Esophagus squamous epithelium (tissue), 5 donors: ENCODE measurements at regions not wholly inside any gene's neighbourhood (a gene's known extent, or its start where the extent isn't known, plus 50 kb on each side); places are given as distances from the start of the nearest gene placed in this dataset.

Experiments used
- DNase-seq: peaks from one replicate; lab custom pipeline; 2025; lab: John Stamatoyannopoulos, UW
- H3K27ac ChIP-seq, 4 donors: fragments of 200-600 bp; sonication (generic); one replicate each; pipeline ENCODE4 v1.5.1; 2016 to 2019; ENCODE audit warnings: mild to moderate bottlenecking in 1 of 4
- H3K27me3 ChIP-seq, 4 donors: fragments of 200-600 bp; sonication (generic); 1 replicate in 3 of 4; 2 replicates in 1 of 4; pipeline versions ENCODE4 v1.5.1 to v1.6.0; 2017 to 2021; ENCODE audit warnings: antibody characterized with exemption in 1 of 4
- H3K36me3 ChIP-seq, 3 donors: fragments of 200-600 bp; sonication (generic); one replicate each; pipeline ENCODE4 v1.5.1; 2016 to 2019
- H3K4me1 ChIP-seq, 3 donors: fragments of 200-600 bp; sonication (generic); one replicate each; pipeline ENCODE4 v1.5.1; 2017 to 2019
- H3K4me3 ChIP-seq, 4 donors: fragments of 200-600 bp; sonication (generic); 1 replicate in 3 of 4; 2 replicates in 1 of 4; pipeline ENCODE4 v1.5.1; 2016 to 2019; ENCODE audit warnings: mild to moderate bottlenecking in 2 of 4, moderate library complexity in 1 of 4
- H3K9me3 ChIP-seq, 3 donors: fragments of 200-600 bp; sonication (generic); one replicate each; pipeline ENCODE4 v1.5.1; 2016 to 2019
- CTCF ChIP-seq, 6 experiments: fragments of 450-650 bp in 4 of 6; fragments of 200-600 bp in 2 of 6; sonication (generic) in 2 of 6; IDR thresholded peaks; one replicate each; pipeline ENCODE4 v1.5.1; 2016 to 2019; ENCODE audit warnings: antibody characterized with exemption in 6 of 6, mild to moderate bottlenecking in 4 of 6, moderate library complexity in 4 of 6
- POLR2A ChIP-seq, 4 donors: fragments of 450-650 bp; IDR thresholded peaks; one replicate each; pipeline ENCODE4 v1.6.1; 2017; ENCODE audit warnings: antibody characterized with exemption in 4 of 4, mild to moderate bottlenecking in 4 of 4, moderate library complexity in 3 of 4
- WGBS, 2 donors: methylation state at CpG; one replicate each; pipeline ENCODE4 v1.1.5; 2018; 5-methylcytosine and 5-hydroxymethylcytosine counted together
- intact Hi-C: fragments of 100-400 bp; cut with DNase I; formaldehyde crosslinking; loops from one replicate; pipeline ENCODE4 v1.15.0; 2022
- donor health status: DM: yes; HTN: yes; CAD: no.

- Histone ChIP-seq H3K36me3 (no peaks in the 10 kb centered on the region), H3K4me1 (peaks cover 0 to 4% (median 0%) of the 10 kb centered on the region in 3 donors), H3K27ac (no peak overlapping the region), H3K9me3 (no peaks in the 10 kb centered on the region), H3K4me3 (no peak overlapping the region), H3K27me3 (peaks cover 0 to 4% (median 0%) of the 10 kb centered on the region in 4 donors)
- no peak for TF ChIP-seq POLR2A (IDR thresholded peaks at IDR 0.05)
- intact Hi-C loops: no loop called here
- no peak for DNase-seq
- 31 to 37% methylated on average over 2 of the region's 2 CpGs for WGBS, 2 donors
Observed at GRCh38 chr13:80973721-80974120, 632.8 kb upstream of the SPRY2 start.

GRCh38 chr13:80972857-80973478 lies 632.0 kb upstream of the SPRY2 start:
- Histone ChIP-seq H3K4me1 (peaks cover 0 to 4% (median 0%) of the 10 kb centered on the region in 3 donors), H3K27ac (no peak overlapping the region), H3K9me3 (no peaks in the 10 kb centered on the region), H3K27me3 (peaks cover 0 to 4% (median 0%) of the 10 kb centered on the region in 4 donors), H3K4me3 (no peak overlapping the region), H3K36me3 (no peaks in the 10 kb centered on the region)
- intact Hi-C loops: no loop called here
- TF ChIP-seq POLR2A (IDR thresholded peaks at IDR 0.05): no peak
- no peak for TF ChIP-seq CTCF (IDR thresholded peaks at IDR 0.05)
- WGBS, 2 donors: 36 to 43% methylated on average over 2 of the region's 2 CpGs
- DNase-seq: no peak

- H3K27ac ChIP-seq: no peak overlapping the region
- TF ChIP-seq POLR2A (IDR thresholded peaks at IDR 0.05) (no peak), CTCF (IDR thresholded peaks at IDR 0.05) (no peak)
- no peaks in the 10 kb centered on the region for H3K9me3 ChIP-seq
- no peak for DNase-seq
- H3K4me1 ChIP-seq: no peaks in the 10 kb centered on the region
- no peak overlapping the region for H3K4me3 ChIP-seq
- intact Hi-C loops: no loop called here
- H3K36me3 ChIP-seq: no peaks in the 10 kb centered on the region
- no peaks in the 10 kb centered on the region for H3K27me3 ChIP-seq
Observed at GRCh38 chr13:80965097-80965496, 624.2 kb upstream of the SPRY2 start.

- DNase-seq: no peak
- WGBS, 2 donors: 58 to 75% methylated on average over 1 of the region's 1 CpG
- Histone ChIP-seq H3K4me1 (no peaks in the 10 kb centered on the region), H3K27ac (no peak overlapping the region), H3K27me3 (no peaks in the 10 kb centered on the region), H3K4me3 (no peak overlapping the region), H3K36me3 (no peaks in the 10 kb centered on the region), H3K9me3 (no peaks in the 10 kb centered on the region)
- intact Hi-C loops: no loop called here
- TF ChIP-seq POLR2A (IDR thresholded peaks at IDR 0.05) (no peak), CTCF (IDR thresholded peaks at IDR 0.05) (no peak)
Observed at GRCh38 chr13:80962855-80963254, 621.9 kb upstream of the SPRY2 start.

GRCh38 chr13:80962173-80962572 lies 621.2 kb upstream of the SPRY2 start:
- no peak overlapping the region for H3K4me3 ChIP-seq
- intact Hi-C loops: no loop called here
- no peak for DNase-seq
- no peaks in the 10 kb centered on the region for H3K4me1 ChIP-seq
- WGBS, 2 donors: 69 to 81% methylated on average over 7 of the region's 7 CpGs
- no peaks in the 10 kb centered on the region for H3K9me3 ChIP-seq
- no peaks in the 10 kb centered on the region for H3K36me3 ChIP-seq
- TF ChIP-seq CTCF (IDR thresholded peaks at IDR 0.05): no peak
- no peak for TF ChIP-seq POLR2A (IDR thresholded peaks at IDR 0.05)
- H3K27ac ChIP-seq: no peak overlapping the region
- H3K27me3 ChIP-seq: no peaks in the 10 kb centered on the region
